Inflammatory macrophage (primary cell): ENCODE measurements at regions not wholly inside any gene's neighbourhood (a gene's known extent, or its start where the extent isn't known, plus 50 kb on each side); places are given as distances from the start of the nearest gene placed in this dataset.

Experiments
- DNase-seq, 2 donors: peaks; one replicate each; pipeline ENCODE4 v3.0.0-alpha.2; 2020 to 2022

GRCh38 chr6:120924214-120924613 lies 410.1 kb downstream of the TBC1D32 start:
- no peak for DNase-seq

GRCh38 chr6:120918137-120918536 lies 416.1 kb downstream of the TBC1D32 start:
- DNase-seq = no peak

GRCh38 chr6:120916844-120917243 lies 417.4 kb downstream of the TBC1D32 start:
- no peak for DNase-seq

GRCh38 chr6:120913486-120913885 lies 420.8 kb downstream of the TBC1D32 start:
- no peak for DNase-seq

- no peak for DNase-seq
These were observed 425.5 kb downstream of the TBC1D32 start for GRCh38 chr6:120908767-120909166.

- no peak for DNase-seq
These were observed 430.4 kb downstream of the TBC1D32 start for GRCh38 chr6:120903836-120904235.

- no peak for DNase-seq
These were observed 434.3 kb downstream of the TBC1D32 start for GRCh38 chr6:120899932-120900331.

GRCh38 chr6:120894077-120894476 lies 440.2 kb downstream of the TBC1D32 start:
- no peak for DNase-seq

GRCh38 chr6:120876931-120877330 lies 457.3 kb downstream of the TBC1D32 start:
- no peak for DNase-seq

GRCh38 chr6:120876424-120876823 lies 457.9 kb downstream of the TBC1D32 start:
- no peak for DNase-seq

GRCh38 chr6:120875900-120876299 lies 458.4 kb downstream of the TBC1D32 start:
- no peak for DNase-seq

GRCh38 chr6:120874422-120874821 lies 459.9 kb downstream of the TBC1D32 start:
- DNase-seq = no peak

GRCh38 chr6:120873125-120873865 lies 461.0 kb downstream of the TBC1D32 start:
- no peak for DNase-seq

GRCh38 chr6:120872262-120872578 lies 462.1 kb downstream of the TBC1D32 start:
- DNase-seq = no peak

GRCh38 chr6:120871416-120872261 lies 462.6 kb downstream of the TBC1D32 start:
- DNase-seq = no peak

- DNase-seq = no peak
These were observed 464.9 kb downstream of the TBC1D32 start for GRCh38 chr6:120869397-120869796.

- no peak for DNase-seq
These were observed 476.9 kb downstream of the TBC1D32 start for GRCh38 chr6:120857422-120857821.

- no peak for DNase-seq
These were observed 479.7 kb downstream of the TBC1D32 start for GRCh38 chr6:120854583-120854982.

GRCh38 chr6:120853489-120853888 lies 480.8 kb downstream of the TBC1D32 start:
- DNase-seq = no peak

- DNase-seq = no peak
These were observed 481.9 kb downstream of the TBC1D32 start for GRCh38 chr6:120852293-120852849.

- no peak for DNase-seq
These were observed 508.0 kb downstream of the TBC1D32 start for GRCh38 chr6:120826253-120826652.

- DNase-seq = no peak
These were observed 517.5 kb downstream of the TBC1D32 start for GRCh38 chr6:120816794-120817193.

GRCh38 chr6:120805276-120805675 lies 529.0 kb downstream of the TBC1D32 start:
- no peak for DNase-seq

- no peak for DNase-seq
These were observed 529.7 kb downstream of the TBC1D32 start for GRCh38 chr6:120804612-120805011.
